HUDEP-2 (cell line): ENCODE measurements at regions not wholly inside any gene's neighbourhood (a gene's known extent, or its start where the extent isn't known, plus 50 kb on each side); places are given as distances from the start of the nearest gene placed in this dataset.
"Not testable (repeated sequence)": the region's sequence is repeated elsewhere in the genome, so short reads cannot be mapped to it uniquely, and the experiment has no call there.

ENCODE experiments used
- DNase-seq, 76 experiments: peaks; one replicate each; lab custom pipeline; 2025; ENCODE audit not compliant: unreplicated experiment in 76 of 76; lab: John Stamatoyannopoulos, UW

GRCh38 chr6:153442749-153443148 lies 311.7 kb upstream of the RGS17 start:
- not testable (repeated sequence) for DNase-seq

DNA sequence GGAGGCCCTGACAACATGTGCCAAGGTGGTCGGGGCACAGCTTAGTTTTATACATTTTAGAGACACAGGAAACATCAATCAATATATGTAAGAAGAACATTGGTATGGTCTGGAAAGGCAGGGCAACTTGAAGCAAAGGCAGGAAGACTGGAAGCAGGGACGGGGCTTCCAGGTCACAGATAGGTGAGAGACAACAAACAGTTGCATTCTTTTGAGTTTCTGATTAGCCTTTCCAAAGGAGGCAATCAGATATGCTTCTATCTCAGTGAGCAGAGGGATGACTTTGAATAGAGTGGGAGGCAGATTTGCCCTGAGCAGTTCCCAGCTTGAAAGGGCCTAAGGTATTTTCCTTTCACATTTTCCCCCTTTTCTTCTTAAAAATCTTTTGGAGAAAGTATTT lies 311.0 kb upstream of the RGS17 start:
- no peak for DNase-seq

DNA sequence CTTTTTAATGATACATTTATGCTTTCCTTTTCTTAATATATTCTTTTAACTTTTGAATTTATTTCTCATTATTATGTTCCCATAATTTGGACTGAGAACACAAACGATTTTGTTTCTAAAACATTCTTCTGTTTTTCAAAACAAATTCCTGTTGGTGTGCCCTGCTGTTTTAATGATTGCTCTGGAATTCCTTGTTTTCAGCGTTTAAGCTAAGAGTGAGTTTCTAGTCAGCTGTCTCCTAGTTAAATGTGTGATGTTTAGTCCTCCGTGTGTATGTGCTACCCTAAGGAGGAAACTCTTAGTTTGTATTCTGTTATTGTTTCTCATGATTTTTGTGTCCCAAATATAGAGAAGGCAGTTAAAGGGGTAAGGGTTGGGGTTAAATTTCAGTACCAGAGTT lies 306.1 kb upstream of the RGS17 start:
- DNase-seq = no peak

DNA sequence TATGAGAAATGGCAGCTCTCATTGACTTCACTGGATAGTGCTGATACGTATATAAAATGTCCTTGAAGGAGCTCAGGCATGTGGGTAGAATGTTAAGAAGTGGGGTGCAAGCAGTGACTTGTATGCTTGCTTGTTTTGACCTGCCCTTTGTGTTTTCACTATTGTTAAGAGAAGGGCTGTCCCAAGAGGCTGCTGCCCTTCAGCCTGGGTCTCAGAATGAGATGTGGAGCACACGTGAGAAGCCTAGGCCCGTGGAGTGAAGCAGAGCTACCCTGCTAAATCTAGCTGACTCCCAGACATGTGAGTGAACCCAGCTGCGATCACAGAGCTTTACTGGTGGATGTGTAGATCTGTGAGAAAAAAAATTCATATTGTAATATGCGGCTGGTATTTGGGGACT lies 305.3 kb upstream of the RGS17 start:
- no peak for DNase-seq

DNA sequence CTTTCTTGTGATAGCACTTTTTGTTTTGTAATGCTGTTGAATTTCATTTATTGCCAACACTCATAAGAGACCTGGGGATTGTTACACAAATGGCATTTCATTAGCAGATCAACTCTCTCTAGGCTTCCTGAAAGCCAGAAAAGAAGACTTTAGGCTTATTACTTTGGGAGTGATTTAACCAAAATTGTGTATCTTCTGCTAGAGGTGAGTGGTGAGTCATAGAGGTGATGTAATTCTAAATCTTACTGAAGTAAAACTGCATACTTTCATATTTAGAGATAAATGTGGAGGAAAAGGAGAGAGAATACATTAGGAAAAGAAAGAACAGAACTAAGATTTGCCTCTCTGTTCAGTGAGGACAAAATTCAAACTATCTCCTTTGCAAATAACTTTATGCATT lies 304.7 kb upstream of the RGS17 start:
- DNase-seq = no peak

DNA sequence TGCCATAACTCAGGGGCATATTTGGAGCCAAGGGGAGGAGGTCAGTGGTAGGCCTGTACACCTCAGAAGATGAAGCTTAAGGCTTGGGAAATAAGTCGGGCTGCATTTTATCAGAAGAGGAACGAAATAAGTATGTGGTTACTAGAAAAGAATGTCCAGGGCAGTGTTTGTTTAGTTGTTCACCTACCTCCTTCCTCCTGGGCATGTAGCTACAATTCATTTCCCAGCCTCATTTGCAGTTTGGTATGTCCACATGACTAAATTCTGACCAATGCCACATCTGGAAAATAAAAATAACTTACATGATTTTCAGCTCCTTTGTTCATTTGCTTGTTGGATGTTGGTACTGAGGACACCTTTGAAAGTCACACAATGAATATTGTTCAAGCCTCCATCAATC lies 294.5 kb upstream of the RGS17 start:
- DNase-seq = no peak

- DNase-seq = no peak
These were observed 293.8 kb upstream of the RGS17 start for GRCh38 chr6:153424719-153425400.

- DNase-seq = no peak
These were observed 281.4 kb upstream of the RGS17 start for GRCh38 chr6:153412519-153412918.

DNA sequence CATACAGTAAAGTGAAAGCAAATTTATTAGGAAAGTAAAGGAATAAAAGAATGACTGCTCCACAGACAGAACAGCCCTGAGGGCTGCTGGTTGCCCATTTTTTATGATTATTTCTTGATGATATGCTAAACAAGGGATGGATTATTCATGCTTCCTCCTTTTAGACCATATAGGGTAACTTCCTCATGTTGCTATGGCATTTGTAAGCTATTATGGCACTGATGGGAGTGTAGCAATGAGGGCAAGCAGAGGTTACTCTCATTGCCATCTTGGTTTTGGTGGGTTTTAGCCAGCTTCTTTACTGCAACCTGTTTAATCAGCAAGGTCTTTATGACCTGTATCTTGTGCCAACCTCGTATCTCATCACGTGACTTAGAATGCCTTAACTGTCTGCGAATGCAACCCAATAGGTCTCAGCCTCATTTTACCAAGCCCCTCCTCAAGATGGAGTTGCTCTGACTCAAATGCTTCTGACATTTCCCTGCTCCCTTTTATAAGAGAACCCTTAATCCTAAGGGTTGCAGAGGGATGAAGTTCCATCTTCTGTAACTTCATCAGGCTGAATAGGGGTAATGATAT lies 280.1 kb upstream of the RGS17 start:
- no peak for DNase-seq

DNA sequence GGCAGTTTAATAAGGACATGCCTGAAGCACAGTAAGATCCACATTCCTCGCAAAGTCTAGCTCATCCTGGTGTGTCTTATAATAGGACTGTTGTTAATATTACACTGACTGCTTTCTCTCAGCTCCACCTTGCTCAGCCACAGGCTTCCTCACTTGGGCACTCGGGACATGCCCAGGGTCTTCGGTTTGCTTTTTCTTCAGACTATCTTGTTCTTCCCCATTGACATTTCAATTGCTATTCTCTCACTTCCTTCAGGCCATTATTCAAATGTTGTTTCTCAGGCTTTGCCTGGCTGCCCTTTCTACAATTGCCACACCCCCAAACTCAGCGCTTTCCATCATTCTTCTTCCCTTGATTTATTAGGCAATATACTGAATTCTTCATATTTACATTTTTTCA lies 274.8 kb upstream of the RGS17 start:
- no peak for DNase-seq

DNA sequence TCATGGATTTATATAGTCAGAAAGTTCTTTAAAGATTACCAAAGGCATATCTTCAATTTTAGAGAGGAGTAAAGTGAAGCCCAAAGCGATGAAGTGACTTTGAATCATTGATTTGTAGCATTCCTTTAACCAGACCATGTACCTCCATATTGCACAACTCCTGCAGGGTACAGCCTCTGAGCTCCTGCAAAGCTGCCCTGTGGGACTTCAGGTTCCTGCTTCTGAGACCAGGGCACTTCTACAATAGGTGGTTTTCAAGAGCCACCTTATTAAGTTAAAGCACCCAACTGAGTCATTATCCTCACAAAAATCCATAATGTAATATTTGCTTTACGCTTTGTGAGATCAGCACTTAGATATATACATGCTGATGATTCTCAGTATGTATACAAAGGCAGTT lies 270.7 kb upstream of the RGS17 start:
- DNase-seq = no peak

DNA sequence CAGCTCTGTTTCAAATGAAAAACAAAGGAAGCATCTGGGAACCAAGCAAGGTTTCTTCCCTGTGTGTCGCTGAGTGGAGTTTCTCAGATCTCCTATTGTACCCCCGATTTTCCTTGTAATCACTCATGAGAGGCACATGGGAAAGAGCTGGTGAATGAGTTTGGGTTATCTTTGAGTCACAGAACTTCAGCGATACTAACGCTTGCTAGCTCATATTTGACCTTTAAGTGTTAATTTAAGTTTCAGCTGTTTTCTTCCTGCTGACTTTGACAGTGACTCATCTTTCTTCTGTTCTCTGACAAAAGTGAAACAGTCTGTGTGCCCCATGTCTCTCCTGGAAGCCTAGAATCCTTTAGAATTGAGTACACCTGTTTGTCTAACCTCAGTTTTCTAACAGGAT lies 261.1 kb upstream of the RGS17 start:
- DNase-seq = no peak

DNA sequence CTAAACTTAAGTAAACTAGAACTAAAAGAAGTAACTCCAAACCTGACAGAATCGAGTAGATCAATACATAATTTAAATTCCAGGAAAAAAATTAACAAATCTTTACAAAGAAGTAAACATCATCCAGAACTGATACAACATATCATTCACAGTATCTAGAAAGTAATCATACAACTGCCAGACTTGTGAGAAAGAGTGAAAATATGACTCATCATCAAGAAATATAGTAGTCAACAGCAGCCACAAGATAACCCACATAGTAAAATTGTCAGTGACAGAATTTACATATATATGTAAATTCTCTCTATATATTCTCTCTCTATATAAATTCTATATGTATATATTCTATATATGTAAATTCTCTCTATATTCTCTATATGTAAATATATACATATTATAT lies 242.8 kb upstream of the RGS17 start:
- DNase-seq = no peak

DNA sequence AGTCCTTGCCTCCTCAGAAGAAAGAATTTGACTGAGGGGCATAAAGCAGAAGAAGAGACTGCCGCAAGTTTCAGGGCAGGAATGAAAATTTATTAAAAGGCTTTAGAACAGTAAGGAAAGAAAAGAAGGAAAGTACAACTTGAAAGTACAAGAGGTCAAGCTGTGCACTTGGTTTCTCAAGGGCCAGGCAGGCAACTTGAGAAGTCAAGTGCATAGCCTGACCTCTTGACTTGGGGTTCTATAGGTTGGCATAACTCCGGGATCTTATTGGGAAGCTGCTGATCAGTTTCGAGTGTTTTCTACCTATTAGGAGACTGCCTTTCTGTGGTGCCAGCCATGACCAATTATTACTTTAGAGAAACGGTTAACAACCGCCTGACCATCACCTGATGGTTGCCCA lies 237.0 kb upstream of the RGS17 start:
- DNase-seq = no peak

DNA sequence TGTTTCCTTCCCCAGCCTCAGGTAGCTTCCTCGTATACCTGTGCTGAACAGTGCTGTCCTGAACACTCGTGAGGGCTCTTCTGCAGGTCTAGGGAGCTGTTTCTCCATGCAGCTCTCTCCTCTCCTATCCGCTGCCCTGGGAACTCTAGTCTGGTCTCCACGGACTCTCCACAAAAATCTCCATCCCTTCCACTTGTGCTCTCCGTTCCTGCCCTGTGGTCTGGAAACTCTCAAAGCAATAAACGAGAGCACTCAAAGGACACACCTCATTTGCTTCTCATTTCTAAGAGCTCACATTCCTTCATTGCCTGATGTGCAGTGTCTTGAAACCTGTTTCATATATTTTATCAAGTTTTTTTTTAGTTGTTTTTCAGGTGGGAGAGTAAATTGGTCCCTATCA lies 235.9 kb upstream of the RGS17 start:
- DNase-seq = no peak

DNA sequence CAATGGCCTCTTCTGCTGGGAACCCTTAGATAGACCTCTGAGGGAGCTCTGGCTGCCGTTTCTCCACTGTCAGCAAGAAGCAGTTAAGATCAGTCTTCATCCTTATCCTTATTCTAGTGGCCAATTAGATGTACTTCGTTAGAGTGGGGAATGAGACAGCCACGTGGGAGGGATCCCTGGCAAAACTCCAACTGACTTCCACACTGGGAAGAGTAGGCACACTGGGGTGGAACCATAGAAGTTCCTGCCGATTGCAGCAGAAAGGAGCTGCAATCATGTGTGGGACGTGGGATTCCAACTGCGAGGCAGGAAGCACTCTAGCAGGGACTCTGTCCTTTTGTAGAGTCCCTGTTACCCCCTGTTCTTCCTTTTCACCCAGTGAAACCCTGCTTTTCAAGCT lies 226.3 kb upstream of the RGS17 start:
- no peak for DNase-seq

DNA sequence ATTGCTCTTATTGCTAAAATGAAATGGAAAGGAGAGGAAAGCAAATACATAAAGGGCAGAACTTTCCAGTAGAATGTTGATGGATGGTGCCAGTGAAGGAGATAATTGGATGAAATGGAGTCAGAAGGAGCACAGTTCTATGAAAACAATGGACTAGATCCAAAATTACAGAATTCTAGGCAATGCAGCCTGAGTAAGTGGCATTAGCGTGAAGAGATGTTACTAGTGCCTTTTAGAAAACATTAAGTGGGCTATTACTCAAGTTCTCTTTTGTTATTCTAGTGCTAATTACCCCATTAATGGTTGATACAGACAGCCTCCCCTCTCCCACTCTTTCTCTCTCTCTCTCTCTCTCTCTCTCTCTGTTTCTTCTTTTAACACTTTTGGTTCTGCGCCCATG lies 209.5 kb upstream of the RGS17 start:
- no peak for DNase-seq

DNA sequence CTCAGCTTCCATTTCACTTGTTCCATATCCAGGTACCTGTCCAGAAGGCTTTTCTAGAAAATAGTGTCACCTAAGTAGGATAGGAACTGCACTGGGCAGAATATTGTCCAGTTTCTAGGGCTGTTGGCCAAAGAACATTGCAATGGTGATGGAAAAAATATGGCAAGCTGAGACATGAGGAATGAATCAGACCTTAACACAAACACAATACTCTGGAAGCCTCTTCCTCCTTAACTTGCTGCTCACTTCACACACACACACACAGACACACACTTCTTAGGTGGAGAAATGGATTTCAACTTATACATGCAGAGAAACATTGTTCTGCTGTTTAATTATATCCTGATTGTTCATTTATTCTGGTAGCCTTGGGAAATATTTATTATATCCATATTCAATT lies 203.0 kb upstream of the RGS17 start:
- no peak for DNase-seq

- DNase-seq = not testable (repeated sequence)
These were observed 200.1 kb upstream of the RGS17 start for GRCh38 chr6:153331221-153331620.

- no peak for DNase-seq
These were observed 197.1 kb upstream of the RGS17 start for GRCh38 chr6:153328194-153328593.

- DNase-seq = no peak
These were observed 194.6 kb upstream of the RGS17 start for GRCh38 chr6:153325661-153326060.

DNA sequence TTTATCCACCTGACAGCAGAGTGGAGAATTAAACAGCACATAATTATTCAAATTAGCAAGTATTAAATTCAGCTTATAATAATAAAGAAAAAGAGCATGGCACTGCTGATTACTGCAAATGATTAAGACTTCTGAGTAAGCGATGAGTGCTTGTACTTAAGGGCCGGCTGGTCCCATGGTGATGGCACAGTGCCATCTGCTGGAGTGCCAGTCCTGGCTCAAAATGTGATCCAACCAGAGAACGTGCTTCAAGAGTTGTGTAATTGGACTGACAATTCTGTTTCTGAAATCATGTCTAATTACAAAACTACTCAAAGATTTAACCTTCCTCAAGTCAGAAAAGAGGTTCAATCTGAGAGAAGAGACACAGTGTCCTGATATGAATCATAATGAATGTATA lies 181.6 kb upstream of the RGS17 start:
- peak in 45 of 76 experiments; percentile 1 to 61 (median 26) for DNase-seq

- no peak for DNase-seq
These were observed 178.6 kb upstream of the RGS17 start for GRCh38 chr6:153309651-153310050.
